HG03097 (cell line): ENCODE measurements at regions not wholly inside any gene's neighbourhood (a gene's known extent, or its start where the extent isn't known, plus 50 kb on each side); places are given as distances from the start of the nearest gene placed in this dataset.
"Not testable (repeated sequence)": the region's sequence is repeated elsewhere in the genome, so short reads cannot be mapped to it uniquely, and the experiment has no call there.

Experiments
- ATAC-seq: cut with Tn5 transposase; IDR thresholded peaks from one replicate; pipeline ENCODE4 v1.9.1; 2021; ENCODE audit not compliant: unreplicated experiment, low FRiP score

- not testable (repeated sequence) for ATAC-seq
These were observed 277.8 kb upstream of the ARHGAP42 start for GRCh38 chr11:100409267-100409666.

DNA sequence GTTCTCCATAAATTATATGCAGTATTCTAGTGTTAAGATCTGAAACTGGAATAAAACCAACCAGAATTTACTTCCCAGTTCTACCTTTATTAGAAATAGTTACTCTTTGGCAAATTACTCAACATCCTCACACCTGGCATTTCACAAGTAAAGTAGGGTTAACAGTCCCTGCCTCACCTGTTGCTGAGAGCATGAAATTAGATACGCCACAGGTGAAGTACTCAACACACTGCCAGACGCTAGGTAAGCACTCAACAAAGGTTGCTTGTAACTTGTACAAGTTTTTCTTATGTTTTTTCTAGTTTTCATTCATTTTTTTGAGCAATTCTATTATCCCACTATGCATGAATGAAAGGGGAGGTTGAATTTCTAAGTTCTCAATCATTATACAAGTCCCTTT is 267.6 kb upstream of the ARHGAP42 start:
- no peak for ATAC-seq

- ATAC-seq = no peak
These were observed 252.1 kb upstream of the ARHGAP42 start for GRCh38 chr11:100434821-100435641.

GRCh38 chr11:100438376-100438775 is 248.7 kb upstream of the ARHGAP42 start:
- ATAC-seq = no peak

GRCh38 chr11:100441086-100441485 is 246.0 kb upstream of the ARHGAP42 start:
- ATAC-seq = no peak

- no peak for ATAC-seq
These were observed 245.1 kb upstream of the ARHGAP42 start for GRCh38 chr11:100442017-100442416.

DNA sequence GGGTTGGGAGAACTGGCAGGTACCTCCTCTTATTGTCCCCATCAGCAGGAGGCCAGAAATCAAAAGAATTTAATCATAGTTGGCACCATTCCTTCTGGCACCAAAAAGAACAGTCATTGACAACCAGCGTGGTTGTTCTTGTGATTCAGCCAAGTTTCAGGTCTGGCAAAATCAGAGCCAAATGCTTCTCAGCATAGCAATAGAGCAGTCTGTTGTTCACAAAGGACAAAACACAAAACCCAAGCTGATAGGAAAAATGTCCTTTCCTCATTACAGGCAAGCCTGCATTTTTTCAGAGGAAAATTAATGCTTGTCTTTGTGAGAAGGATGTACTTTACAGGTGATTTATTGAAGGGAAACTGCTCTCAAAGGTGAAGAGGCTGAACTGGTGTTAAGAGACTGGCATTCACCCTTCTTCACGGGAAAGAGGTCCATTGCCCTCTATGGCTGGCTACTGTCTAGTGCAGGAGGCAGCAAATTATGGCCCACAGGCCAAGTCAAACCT is 241.8 kb upstream of the ARHGAP42 start:
- no peak for ATAC-seq

DNA sequence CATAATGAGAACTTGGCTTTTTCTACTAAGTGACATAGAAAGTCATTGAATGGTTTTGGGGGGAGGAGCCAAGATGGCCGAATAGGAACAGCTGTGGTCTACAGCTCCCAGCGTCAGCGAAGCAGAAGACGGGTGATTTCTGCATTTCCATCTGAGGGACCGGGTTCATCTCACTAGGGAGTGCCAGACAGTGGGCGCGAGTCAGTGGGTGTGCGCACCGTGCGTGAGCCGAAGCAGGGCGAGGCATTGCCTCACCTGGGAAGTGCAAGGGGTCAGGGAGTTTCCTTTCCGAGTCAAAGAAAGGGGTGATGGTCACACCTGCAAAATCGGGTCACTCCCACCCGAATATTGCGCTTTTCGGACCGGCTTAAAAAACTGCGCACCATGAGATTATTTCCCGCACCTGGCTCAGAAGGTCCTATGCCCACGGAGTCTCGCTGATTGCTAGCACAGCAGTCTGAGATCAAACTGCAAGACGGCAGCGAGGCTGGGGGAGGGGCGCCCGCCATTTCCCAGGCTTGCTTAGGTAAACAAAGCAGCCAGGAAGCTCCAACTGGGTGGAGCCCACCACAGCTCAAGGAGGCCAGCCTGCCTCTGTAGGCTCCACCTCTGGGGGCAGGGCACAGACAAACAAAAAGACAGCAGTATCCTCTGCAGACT is 235.2 kb upstream of the ARHGAP42 start:
- not testable (repeated sequence) for ATAC-seq

DNA sequence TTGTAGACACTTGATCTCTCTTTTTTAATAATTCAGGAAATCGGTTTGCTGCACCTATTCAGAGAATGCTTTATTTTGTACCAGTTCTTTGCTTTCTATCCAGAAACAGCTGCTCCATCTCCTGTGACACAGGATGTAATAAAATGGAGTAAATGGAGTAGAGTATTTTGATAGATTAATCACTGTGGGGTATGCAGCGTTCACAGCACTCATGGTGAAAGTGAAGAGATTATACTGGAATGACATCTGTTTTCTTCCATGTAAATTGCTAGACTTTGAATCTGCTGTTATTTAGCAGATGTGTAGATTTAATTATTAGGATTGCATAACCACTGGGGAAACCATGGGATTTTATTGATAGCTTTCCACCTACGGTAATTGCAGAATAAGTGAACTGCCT is 227.3 kb upstream of the ARHGAP42 start:
- no peak for ATAC-seq

- ATAC-seq = no peak
These were observed 226.7 kb upstream of the ARHGAP42 start for GRCh38 chr11:100460426-100460825.

DNA sequence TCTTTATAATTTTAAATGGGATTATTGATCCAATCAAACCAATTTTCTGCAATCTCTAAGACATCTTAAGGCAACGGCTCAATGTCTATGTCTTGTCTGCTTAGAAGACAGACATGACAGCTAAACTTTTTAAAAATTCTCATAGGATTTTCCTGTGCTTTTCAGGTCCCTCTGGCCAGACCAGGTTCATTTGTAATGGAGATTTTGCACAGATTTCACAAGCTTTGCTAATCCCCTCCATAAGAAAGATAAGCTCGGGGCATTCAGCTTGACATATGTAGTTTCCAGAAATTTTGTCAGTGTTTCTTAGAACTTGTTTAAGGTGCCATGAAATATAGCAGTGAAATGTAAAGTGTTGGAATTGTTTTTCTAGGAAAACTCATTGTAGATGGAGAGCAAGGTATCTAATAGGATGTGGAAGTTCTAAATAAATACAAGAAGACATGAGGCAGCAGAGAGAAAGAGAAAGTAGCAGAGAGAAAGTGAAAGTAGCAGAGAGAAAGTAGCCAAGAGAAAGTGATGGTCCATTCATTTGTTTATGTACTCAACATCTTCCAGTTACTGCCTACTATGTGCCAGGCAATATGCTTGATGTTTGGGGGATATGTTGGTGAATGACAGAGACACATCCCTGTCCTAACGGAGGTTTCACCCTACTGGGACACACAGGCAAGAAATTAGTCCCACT is 219.1 kb upstream of the ARHGAP42 start:
- ATAC-seq = no peak

- no peak for ATAC-seq
These were observed 217.3 kb upstream of the ARHGAP42 start for GRCh38 chr11:100469835-100470234.

- ATAC-seq = no peak
These were observed 214.2 kb upstream of the ARHGAP42 start for GRCh38 chr11:100472727-100473389.

DNA sequence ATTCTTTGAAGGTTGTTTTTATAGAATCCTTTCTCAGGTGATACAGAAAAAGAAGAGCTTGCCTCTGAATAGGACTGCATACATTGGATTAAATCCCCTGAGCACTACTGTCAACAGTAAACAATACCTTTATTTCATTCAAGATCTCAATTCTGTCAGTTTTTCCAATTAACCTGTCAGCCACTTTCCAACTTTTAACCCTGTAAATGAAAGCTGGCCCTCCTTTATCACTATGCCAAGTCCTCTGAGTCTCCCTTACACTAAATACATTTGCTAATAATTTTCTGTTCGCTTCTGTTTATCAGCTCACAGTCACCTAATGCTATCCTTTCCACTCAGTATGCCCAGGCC is 213.7 kb upstream of the ARHGAP42 start:
- no peak for ATAC-seq

DNA sequence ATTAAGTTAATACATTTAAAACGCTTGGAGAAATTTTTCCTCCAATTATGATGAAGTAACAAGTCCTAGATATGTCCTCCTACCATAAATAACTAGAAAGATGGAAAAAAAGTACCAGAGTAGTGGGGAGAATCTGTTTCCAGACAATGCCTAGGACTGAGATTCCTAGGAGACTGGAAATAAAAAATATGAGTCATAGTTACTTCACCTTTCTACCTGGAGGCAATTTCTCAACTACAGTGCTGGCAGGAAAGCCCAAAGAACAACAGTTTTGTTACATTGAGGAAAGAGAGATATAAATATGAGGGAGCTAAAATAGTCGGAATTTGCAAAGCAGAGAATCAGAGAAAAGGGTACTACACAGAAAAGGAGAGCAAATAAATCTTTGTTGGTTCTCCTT is 202.1 kb upstream of the ARHGAP42 start:
- ATAC-seq = no peak

- ATAC-seq = no peak
These were observed 188.3 kb upstream of the ARHGAP42 start for GRCh38 chr11:100498780-100499179.

GRCh38 chr11:100501450-100501849 is 185.6 kb upstream of the ARHGAP42 start:
- no peak for ATAC-seq

GRCh38 chr11:100512475-100512874 is 174.6 kb upstream of the ARHGAP42 start:
- ATAC-seq = no peak

DNA sequence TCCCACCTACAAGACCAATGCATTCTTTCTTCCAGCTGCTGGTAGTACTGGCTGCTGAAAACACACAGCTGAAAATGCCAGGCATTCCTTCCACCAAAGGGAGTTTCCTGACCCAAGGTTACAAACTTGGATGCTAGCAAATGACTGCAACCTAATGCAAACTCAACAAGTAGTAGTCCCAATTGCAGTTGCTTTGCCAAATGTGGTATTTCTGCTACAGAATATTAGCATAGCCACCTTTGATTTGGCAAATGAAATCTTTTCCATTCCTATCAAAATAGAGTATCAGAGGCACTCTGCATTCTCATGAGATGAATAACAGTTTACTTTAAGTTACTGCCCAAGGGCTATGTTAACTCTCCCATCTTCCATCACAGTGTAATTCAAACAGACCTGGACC is 172.0 kb upstream of the ARHGAP42 start:
- no peak for ATAC-seq

DNA sequence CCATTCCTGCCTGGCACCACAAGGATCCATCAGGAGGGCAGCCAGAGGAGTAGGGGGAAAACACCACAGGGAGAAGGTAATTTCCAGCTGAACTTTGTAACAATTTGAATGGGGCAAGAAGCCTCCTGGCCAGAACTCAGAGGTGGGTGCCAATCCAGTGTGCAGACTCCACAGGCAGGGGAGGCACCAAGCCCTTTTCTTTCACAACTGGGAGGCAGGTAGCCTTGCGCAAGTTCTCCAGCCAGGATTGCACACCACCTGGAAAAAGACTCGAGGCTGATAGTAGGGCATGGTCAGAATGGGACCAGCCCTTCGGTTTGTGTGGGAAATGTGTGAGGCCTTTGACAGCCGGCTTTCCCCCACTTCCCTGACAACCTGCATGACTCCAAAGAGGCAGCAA is 161.9 kb upstream of the ARHGAP42 start:
- no peak for ATAC-seq

DNA sequence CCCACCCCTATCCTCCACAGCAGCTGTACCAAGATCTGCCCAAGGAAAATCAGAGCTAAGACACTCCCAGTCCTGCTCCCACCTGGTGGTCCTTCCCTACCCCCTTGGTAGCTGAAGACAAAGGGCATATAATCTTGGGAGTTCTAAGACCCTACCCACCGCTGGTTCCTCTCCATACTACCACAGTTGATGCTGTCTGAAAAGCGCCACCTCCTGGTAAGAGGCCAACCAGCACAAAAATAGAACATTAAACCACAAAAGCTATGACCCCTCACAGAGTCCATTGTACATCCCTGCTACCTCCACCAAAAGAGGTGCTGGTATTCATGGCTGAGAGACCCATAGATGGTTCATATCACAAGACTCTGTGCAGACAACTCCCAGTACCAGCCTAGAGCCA is 161.5 kb upstream of the ARHGAP42 start:
- ATAC-seq = no peak
